ENCODE measurements at regions not wholly inside any gene's neighbourhood (a gene's known extent, or its start where the extent isn't known, plus 50 kb on each side); places are given as distances from the start of the nearest gene placed in this dataset.

DNA sequence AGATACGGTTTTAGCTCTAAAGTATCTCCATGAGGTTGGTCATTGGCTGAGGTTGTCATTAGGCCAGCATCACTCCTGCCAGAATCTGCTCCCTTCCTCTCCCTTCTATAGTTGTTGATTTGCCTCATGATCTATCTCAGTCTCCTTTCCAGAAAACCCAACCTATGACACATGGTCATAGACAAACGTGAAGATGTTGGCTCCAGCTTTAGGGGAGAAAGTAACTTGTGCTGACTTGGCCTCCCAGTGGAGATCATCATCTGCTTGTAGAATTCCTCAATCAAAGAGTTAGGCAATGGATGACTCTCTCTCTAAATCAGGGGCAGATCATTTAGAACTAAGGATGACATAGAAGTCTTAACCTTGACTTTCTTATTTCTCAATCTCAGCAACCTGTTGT lies 894.4 kb downstream of the TTLL7 start:
- H4K8ac ChIP-seq (ENCODE audit: low read depth in 2 of 2, low read length in 2 of 2) = no peak overlapping the region
- DNase-seq = no peak

More for the DNA sequence above, 894.4 kb downstream of the TTLL7 start:
- H3K4me2 ChIP-seq (ENCODE audit: low read depth, low read length) = no peak overlapping the region
- H4K91ac ChIP-seq (ENCODE audit: insufficient read depth, low read depth, low read length) = no peak overlapping the region
- POLR2A ChIA-PET (ENCODE audit: unreplicated experiment) = no interaction called here
- CTCF ChIA-PET = no interaction called here
- no peak overlapping the region for H2BK20ac ChIP-seq (ENCODE audit: low read depth, low read length)
- H3K4ac ChIP-seq (ENCODE audit: low read depth, low read length) = no peak overlapping the region
- intact Hi-C loops (cut with micrococcal nuclease) = no loop called here
- H4K20me1 ChIP-seq (ENCODE audit: insufficient read depth, low read length) = no peaks in the 10 kb centered on the region
- dilution Hi-C loops (cut with HindIII; ENCODE audit: low sequenced_read_pairs, unreplicated experiment) = no loop called here
- no peak overlapping the region for H2AK9ac ChIP-seq (replicated peaks; ENCODE audit: low read depth, low read length, poor library complexity)
- no peak overlapping the region for H2BK5ac ChIP-seq (ENCODE audit: low read depth, low read length, poor library complexity, severe bottlenecking)
- H3K27ac ChIP-seq (ENCODE audit: insufficient read depth, low read length) = no peak overlapping the region
- H3K27me3 ChIP-seq (ENCODE audit: control insufficient read depth, insufficient read depth, low read length) = no peaks in the 10 kb centered on the region
- H3K4me3 ChIP-seq (ENCODE audit: insufficient read depth, low read depth, low read length) = no peak overlapping the region
- no peak overlapping the region for H2AK5ac ChIP-seq (ENCODE audit: low read depth, low read length)
- ATAC-seq (ENCODE audit: low read depth) = no peak
- H2BK120ac ChIP-seq (ENCODE audit: low read depth, low read length) = no peak overlapping the region
- H3K4me1 ChIP-seq (ENCODE audit: control insufficient read depth, insufficient read depth, low read length) = no peaks in the 10 kb centered on the region
- H3K79me1 ChIP-seq (ENCODE audit: low read depth in 1 of 2, low read length in 2 of 2) = no peaks in the 10 kb centered on the region
- peaks cover 3% of the 10 kb centered on the region; the same call in 1 of the 2 replicates for H3K9me3 ChIP-seq (ENCODE audit: control insufficient read depth, insufficient read depth, low read length)
- no peak overlapping the region for H2BK15ac ChIP-seq (ENCODE audit: low read depth, low read length)
- H3K18ac ChIP-seq (ENCODE audit: low read depth, low read length) = no peak overlapping the region
- H3K23ac ChIP-seq (ENCODE audit: low read depth, low read length) = no peak overlapping the region
- no peak overlapping the region for H3K14ac ChIP-seq (replicated peaks; ENCODE audit: low read depth, low read length)
- H3K56ac ChIP-seq (ENCODE audit: extremely low read depth, insufficient read depth, low read length) = no peak overlapping the region
- BruUV-seq (replicated peaks) = no TSS peak
- H3K9me1 ChIP-seq (ENCODE audit: insufficient read depth, low read length) = no peaks in the 10 kb centered on the region
- WGBS, 2 experiments (ENCODE audit: extremely low coverage in 2 of 2, insufficient read length in 1 of 2) = no CpG with 5 or more reads among the region's 2 CpGs
- no peaks in the 10 kb centered on the region for H3K36me3 ChIP-seq (ENCODE audit: control insufficient read depth, insufficient read depth, low read length)
- no peak overlapping the region for H4K5ac ChIP-seq (ENCODE audit: low read depth, low read length)
- no peak for TF ChIP-seq RAD21 (IDR thresholded peaks at IDR 0.05; ENCODE audit: low read length)
- no peak for TF ChIP-seq SMC3 (IDR thresholded peaks at IDR 0.05; ENCODE audit: low read depth, low read length)
- no peak for TF ChIP-seq NFE2L2 (IDR thresholded peaks at IDR 0.05; ENCODE audit: low read depth, low read length)
- no peak overlapping the region for H3K9ac ChIP-seq (ENCODE audit: low read depth, low read length)
- in situ Hi-C loops (cut with MboI; ENCODE audit: low sequenced_read_pairs) = no loop called here
- H2AFZ ChIP-seq (replicated peaks; ENCODE audit: low read length, poor library complexity) = no peak overlapping the region
